Activated CD4-positive, alpha-beta memory T cell treated with anti-CD3 and anti-CD28 coated beads for 36 hours (primary cell): ENCODE measurements at regions not wholly inside any gene's neighbourhood (a gene's known extent, or its start where the extent isn't known, plus 50 kb on each side); places are given as distances from the start of the nearest gene placed in this dataset.

Source experiments
- CTCF ChIA-PET: fragments of 350-600 bp; sonication (Branson Sonifier 250); formaldehyde crosslinking; loops from one replicate; lab custom pipeline; 2021; ENCODE audit warnings: antibody characterized with exemption, inconsistent platforms; lab: Charles Lee
- POLR2A ChIA-PET: fragments of 350-600 bp; sonication (Branson Sonifier 250); formaldehyde crosslinking; loops from one replicate; lab custom pipeline; 2021; ENCODE audit warnings: antibody characterized with exemption; lab: Charles Lee
- DNase-seq: peaks from one replicate; pipeline ENCODE4 v3.0.0-alpha.2; 2020
- H3K27ac Mint-ChIP-seq: one replicate; pipeline ENCODE4 v1.8.0; 2021; ENCODE audit warnings: mixed read lengths
- H3K27me3 Mint-ChIP-seq: one replicate; pipeline ENCODE4 v1.8.0; 2021; ENCODE audit warnings: mixed read lengths
- H3K36me3 Mint-ChIP-seq: one replicate; pipeline ENCODE4 v1.8.0; 2021; ENCODE audit warnings: mixed read lengths
- H3K4me1 Mint-ChIP-seq: one replicate; pipeline ENCODE4 v1.8.0; 2021; ENCODE audit warnings: low read depth, mixed read lengths
- H3K4me3 Mint-ChIP-seq: one replicate; pipeline ENCODE4 v1.8.0; 2021; ENCODE audit warnings: mild to moderate bottlenecking, mixed read lengths
- H3K9me3 Mint-ChIP-seq: one replicate; pipeline ENCODE4 v1.8.0; 2021; ENCODE audit warnings: mixed read lengths
- intact Hi-C: fragments of 100-400 bp; cut with micrococcal nuclease; formaldehyde crosslinking; loops from one replicate; pipeline ENCODE4 v1.15.1; 2023

DNA sequence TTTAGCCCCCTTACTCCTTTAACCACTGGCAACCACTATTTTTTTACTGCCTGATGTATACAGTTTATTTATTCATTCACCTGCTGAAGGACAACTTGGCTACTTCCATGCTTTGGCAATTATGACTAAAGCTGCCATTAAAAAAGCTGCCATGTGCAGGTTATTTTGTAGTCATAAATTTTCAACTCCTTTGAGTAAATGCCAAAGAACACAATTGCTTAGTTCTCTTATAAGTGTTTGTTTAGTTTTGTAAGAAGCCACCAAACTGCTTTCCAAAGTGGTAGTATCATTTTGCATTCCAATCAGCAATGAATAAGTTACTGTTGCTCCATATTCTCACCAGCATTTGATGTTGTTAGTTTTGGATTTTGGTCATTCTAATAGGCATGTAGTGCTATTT, 1831.8 kb downstream of the PCDH7 start:
- POLR2A ChIA-PET = no interaction called here
- no peaks in the 10 kb centered on the region for H3K27me3 Mint-ChIP-seq
- intact Hi-C loops = no loop called here

GRCh38 chr4:32560306-32560705, 1840.1 kb downstream of the PCDH7 start:
- POLR2A ChIA-PET = no interaction called here
- H3K36me3 Mint-ChIP-seq = no peaks in the 10 kb centered on the region
- H3K27ac Mint-ChIP-seq = no peak overlapping the region
- no peak overlapping the region for H3K4me3 Mint-ChIP-seq
- H3K4me1 Mint-ChIP-seq = no peaks in the 10 kb centered on the region
- DNase-seq = no peak
- H3K9me3 Mint-ChIP-seq = peaks cover 12% of the 10 kb centered on the region
- CTCF ChIA-PET = no interaction called here
- no peaks in the 10 kb centered on the region for H3K27me3 Mint-ChIP-seq
- intact Hi-C loops = no loop called here

More for the DNA sequence above, 1831.8 kb downstream of the PCDH7 start:
- Mint-ChIP-seq H3K4me1 (no peaks in the 10 kb centered on the region), H3K9me3 (peaks cover 9% of the 10 kb centered on the region), H3K27ac (no peak overlapping the region), H3K36me3 (no peaks in the 10 kb centered on the region), H3K4me3 (no peak overlapping the region)
- no peak for DNase-seq
- CTCF ChIA-PET = no interaction called here

DNA sequence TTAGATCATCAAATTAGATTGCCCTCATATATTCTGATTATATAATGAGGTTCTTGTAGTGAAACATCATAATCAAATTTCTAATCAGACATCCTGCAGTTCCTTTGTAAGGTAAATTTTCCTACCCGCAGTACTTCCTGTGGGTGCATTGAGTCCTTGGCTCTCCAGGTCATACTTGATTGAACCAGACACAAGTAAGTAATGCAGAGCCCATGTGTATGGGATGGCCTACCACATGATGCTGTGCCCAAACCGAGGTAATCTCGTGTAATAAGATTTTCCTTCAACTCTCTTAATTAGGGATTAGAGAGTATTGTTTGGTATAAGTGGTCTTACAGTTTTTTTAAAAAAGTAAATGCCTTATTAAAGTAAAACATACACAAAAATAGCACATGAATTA, 1841.8 kb downstream of the PCDH7 start:
- intact Hi-C loops = no loop called here
- DNase-seq = no peak
- H3K4me1 Mint-ChIP-seq = no peaks in the 10 kb centered on the region
- ChIA-PET CTCF (interaction anchor here (0.6 kb wide), 1 partner anchor 469 kb away, joined by 3 read pairs; no protein-coding TSS in a partner anchor), POLR2A (no interaction called here)
- H3K9me3 Mint-ChIP-seq = peaks cover 17% of the 10 kb centered on the region
- H3K36me3 Mint-ChIP-seq = no peaks in the 10 kb centered on the region
- H3K27me3 Mint-ChIP-seq = no peaks in the 10 kb centered on the region
- no peak overlapping the region for H3K4me3 Mint-ChIP-seq
- no peak overlapping the region for H3K27ac Mint-ChIP-seq

GRCh38 chr4:32564626-32565025, 1844.5 kb downstream of the PCDH7 start:
- Mint-ChIP-seq H3K4me3 (no peak overlapping the region), H3K9me3 (peaks cover 15% of the 10 kb centered on the region), H3K27me3 (no peaks in the 10 kb centered on the region), H3K36me3 (no peaks in the 10 kb centered on the region), H3K27ac (no peak overlapping the region), H3K4me1 (no peaks in the 10 kb centered on the region)
- ChIA-PET POLR2A (no interaction called here), CTCF (no interaction called here)
- intact Hi-C loops = no loop called here
- no peak for DNase-seq

DNA sequence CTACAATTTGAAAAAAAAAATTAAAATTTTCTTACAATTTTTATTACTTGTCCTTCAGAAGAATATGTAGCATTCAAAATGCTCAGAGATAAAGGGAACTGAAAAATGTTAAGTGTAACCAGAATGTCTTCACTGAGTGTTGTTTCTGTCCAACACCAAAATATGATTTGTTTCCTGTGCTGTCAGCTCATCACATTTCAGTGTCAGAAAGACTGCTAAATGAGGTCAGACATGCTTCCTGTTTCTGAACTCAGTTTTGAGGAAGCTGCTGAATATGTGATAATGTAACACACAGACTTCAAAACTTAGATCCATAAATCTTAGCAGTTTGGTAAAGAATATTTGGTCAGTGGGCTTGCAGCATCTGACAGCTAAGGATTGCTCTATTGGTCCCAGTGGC, 1849.7 kb downstream of the PCDH7 start:
- Mint-ChIP-seq H3K9me3 (peaks cover 12% of the 10 kb centered on the region), H3K4me3 (no peak overlapping the region), H3K27ac (no peak overlapping the region), H3K27me3 (no peaks in the 10 kb centered on the region), H3K36me3 (no peaks in the 10 kb centered on the region), H3K4me1 (no peaks in the 10 kb centered on the region)
- ChIA-PET POLR2A (no interaction called here), CTCF (no interaction called here)
- DNase-seq = no peak
- intact Hi-C loops = no loop called here

DNA sequence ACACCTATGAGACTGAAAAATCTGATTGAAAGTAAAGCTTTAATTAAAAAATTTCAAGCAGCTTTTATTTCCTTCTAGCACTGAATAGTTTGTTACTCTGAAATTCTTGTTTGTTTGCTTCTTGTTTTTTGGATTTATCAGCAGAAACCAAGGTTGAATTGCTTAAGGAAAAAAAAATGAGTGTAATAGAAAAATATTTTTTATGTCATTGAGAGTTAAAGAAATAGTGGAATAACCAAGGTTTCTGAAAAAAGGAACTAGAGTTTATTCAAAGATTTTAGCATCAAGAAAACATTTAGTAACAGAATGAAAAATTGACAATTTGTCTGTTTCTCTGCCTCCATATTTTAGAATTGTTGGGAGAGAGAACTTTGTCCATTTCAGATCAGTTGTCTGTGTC, 1852.2 kb downstream of the PCDH7 start:
- ChIA-PET POLR2A (no interaction called here), CTCF (no interaction called here)
- no peaks in the 10 kb centered on the region for H3K4me1 Mint-ChIP-seq
- intact Hi-C loops = no loop called here
- H3K36me3 Mint-ChIP-seq = no peaks in the 10 kb centered on the region
- H3K27me3 Mint-ChIP-seq = no peaks in the 10 kb centered on the region
- peaks cover 9% of the 10 kb centered on the region for H3K9me3 Mint-ChIP-seq
- no peak for DNase-seq
- H3K27ac Mint-ChIP-seq = no peak overlapping the region
- no peak overlapping the region for H3K4me3 Mint-ChIP-seq

GRCh38 chr4:32574803-32575202, 1854.6 kb downstream of the PCDH7 start:
- no peak overlapping the region for H3K27ac Mint-ChIP-seq
- intact Hi-C loops = no loop called here
- H3K27me3 Mint-ChIP-seq = no peaks in the 10 kb centered on the region
- peaks cover 10% of the 10 kb centered on the region for H3K9me3 Mint-ChIP-seq
- DNase-seq = no peak
- ChIA-PET CTCF (interaction anchor here (0.6 kb wide), 1 partner anchor 246 kb away, joined by 3 read pairs; no protein-coding TSS in a partner anchor), POLR2A (no interaction called here)
- no peak overlapping the region for H3K4me3 Mint-ChIP-seq
- no peaks in the 10 kb centered on the region for H3K4me1 Mint-ChIP-seq
- no peaks in the 10 kb centered on the region for H3K36me3 Mint-ChIP-seq

- H3K27me3 Mint-ChIP-seq = no peaks in the 10 kb centered on the region
- H3K4me3 Mint-ChIP-seq = no peak overlapping the region
- intact Hi-C loops = no loop called here
- peaks cover 6% of the 10 kb centered on the region for H3K9me3 Mint-ChIP-seq
- ChIA-PET CTCF (no interaction called here), POLR2A (no interaction called here)
- no peaks in the 10 kb centered on the region for H3K36me3 Mint-ChIP-seq
- no peaks in the 10 kb centered on the region for H3K4me1 Mint-ChIP-seq
- DNase-seq = no peak
- H3K27ac Mint-ChIP-seq = no peak overlapping the region
Measured at GRCh38 chr4:32589097-32589496, 1868.9 kb downstream of the PCDH7 start.

- H3K4me1 Mint-ChIP-seq = no peaks in the 10 kb centered on the region
- H3K36me3 Mint-ChIP-seq = no peaks in the 10 kb centered on the region
- H3K27ac Mint-ChIP-seq = no peak overlapping the region
- peaks cover 6% of the 10 kb centered on the region for H3K9me3 Mint-ChIP-seq
- POLR2A ChIA-PET = no interaction called here
- DNase-seq = no peak
- H3K4me3 Mint-ChIP-seq = no peak overlapping the region
- intact Hi-C loops = no loop called here
- H3K27me3 Mint-ChIP-seq = no peaks in the 10 kb centered on the region
- CTCF ChIA-PET = no interaction called here
Measured at GRCh38 chr4:32589853-32590252, 1869.7 kb downstream of the PCDH7 start.

- no peak for DNase-seq
- intact Hi-C loops = no loop called here
- CTCF ChIA-PET = no interaction called here
Measured at GRCh38 chr4:32597354-32597753, 1877.2 kb downstream of the PCDH7 start.

GRCh38 chr4:32601848-32602247, 1881.7 kb downstream of the PCDH7 start:
- no peak overlapping the region for H3K27ac Mint-ChIP-seq
- ChIA-PET CTCF (no interaction called here), POLR2A (no interaction called here)
- intact Hi-C loops = no loop called here
- no peaks in the 10 kb centered on the region for H3K4me1 Mint-ChIP-seq
- no peak for DNase-seq
- H3K27me3 Mint-ChIP-seq = no peaks in the 10 kb centered on the region
- peaks cover 14% of the 10 kb centered on the region for H3K9me3 Mint-ChIP-seq
- no peak overlapping the region for H3K4me3 Mint-ChIP-seq
- H3K36me3 Mint-ChIP-seq = no peaks in the 10 kb centered on the region

More at GRCh38 chr4:32597354-32597753, 1877.2 kb downstream of the PCDH7 start:
- H3K9me3 Mint-ChIP-seq = peaks cover 7% of the 10 kb centered on the region
- POLR2A ChIA-PET = no interaction called here
- H3K4me3 Mint-ChIP-seq = no peak overlapping the region
- H3K36me3 Mint-ChIP-seq = no peaks in the 10 kb centered on the region
- no peak overlapping the region for H3K27ac Mint-ChIP-seq
- H3K4me1 Mint-ChIP-seq = no peaks in the 10 kb centered on the region
- no peaks in the 10 kb centered on the region for H3K27me3 Mint-ChIP-seq

DNA sequence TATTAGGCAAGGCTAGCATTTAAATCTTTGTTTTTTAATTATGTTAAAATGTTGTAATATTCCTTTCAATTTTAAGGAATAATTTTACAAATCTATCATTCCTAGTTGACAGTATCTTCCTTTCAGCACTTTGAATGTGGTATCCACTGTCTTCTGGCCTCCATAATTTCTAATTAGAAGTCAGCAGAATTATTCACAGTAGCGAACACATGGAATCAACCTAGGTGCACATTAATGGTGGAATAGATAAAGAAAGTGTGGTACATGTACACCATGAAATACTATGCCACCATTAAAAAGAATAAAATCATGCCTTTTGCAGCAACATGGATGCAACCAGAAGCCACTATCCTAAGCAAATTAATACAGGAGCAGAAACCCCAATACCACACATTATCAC, 1887.8 kb downstream of the PCDH7 start:
- CTCF ChIA-PET = no interaction called here

DNA sequence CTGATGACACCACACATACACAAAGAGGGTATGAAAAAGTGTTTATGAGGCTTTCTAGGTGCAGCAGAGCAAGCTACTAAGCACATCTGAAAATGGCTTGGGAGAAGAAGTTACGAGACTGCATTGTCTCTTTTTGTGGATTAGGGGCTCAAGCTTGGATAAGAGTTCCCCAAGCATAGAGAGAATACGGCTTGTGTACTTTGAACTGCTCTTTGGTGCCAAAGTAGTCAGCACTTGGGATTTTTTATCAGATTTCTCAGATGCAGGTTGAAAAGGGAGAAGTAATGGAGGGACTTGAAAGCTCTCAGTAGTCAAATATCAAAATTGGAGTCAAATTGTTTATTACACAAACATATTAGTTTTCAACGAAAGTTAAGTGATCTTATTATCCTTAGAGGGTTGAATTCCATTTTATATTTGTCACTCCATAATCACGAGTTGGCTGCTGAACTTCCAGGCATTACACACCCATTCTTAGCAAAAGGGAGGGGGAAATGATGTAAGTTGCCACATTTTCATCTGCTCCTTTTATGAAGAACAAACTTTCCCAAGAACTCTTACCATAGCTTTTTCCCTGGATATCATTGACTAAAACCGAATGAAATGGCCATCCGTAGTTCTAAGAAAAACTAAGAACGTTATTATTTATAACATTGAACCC, 1904.9 kb downstream of the PCDH7 start:
- Mint-ChIP-seq H3K4me1 (no peaks in the 10 kb centered on the region), H3K9me3 (peaks cover 28% of the 10 kb centered on the region), H3K4me3 (no peak overlapping the region), H3K27ac (no peak overlapping the region), H3K27me3 (no peaks in the 10 kb centered on the region), H3K36me3 (no peaks in the 10 kb centered on the region)
- no peak for DNase-seq
- ChIA-PET CTCF (no interaction called here), POLR2A (no interaction called here)
- intact Hi-C loops = no loop called here

More for the DNA sequence above, 1887.8 kb downstream of the PCDH7 start:
- DNase-seq = no peak
- no peak overlapping the region for H3K27ac Mint-ChIP-seq
- H3K4me3 Mint-ChIP-seq = no peak overlapping the region
- peaks cover 25% of the 10 kb centered on the region for H3K9me3 Mint-ChIP-seq
- POLR2A ChIA-PET = no interaction called here
- intact Hi-C loops = no loop called here
- H3K4me1 Mint-ChIP-seq = no peaks in the 10 kb centered on the region
- H3K36me3 Mint-ChIP-seq = no peaks in the 10 kb centered on the region
- H3K27me3 Mint-ChIP-seq = no peaks in the 10 kb centered on the region
